ENCODE measurements at regions not wholly inside any gene's neighbourhood (a gene's known extent, or its start where the extent isn't known, plus 50 kb on each side); places are given as distances from the start of the nearest gene placed in this dataset.

DNA sequence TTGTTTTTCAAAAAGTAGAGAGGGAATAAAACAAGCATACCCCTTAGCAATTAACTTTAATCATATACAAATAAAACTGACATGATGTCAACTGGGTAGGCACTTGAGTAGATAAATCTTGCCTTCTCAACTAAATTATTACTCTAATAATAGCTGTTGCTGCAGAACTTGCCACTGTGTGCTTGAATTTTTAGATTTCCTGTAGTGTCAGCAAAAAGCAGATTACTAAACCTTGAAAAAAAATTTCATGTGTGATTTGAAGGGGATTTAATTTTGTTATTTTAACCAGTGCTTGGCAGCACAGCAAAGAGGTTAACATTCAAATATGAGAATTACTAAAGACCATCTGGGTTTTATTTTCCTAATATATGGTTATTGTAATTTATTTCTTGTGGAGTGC lies 438.3 kb upstream of the SPANXN1 start:
- TF ChIP-seq, protein P1, sequence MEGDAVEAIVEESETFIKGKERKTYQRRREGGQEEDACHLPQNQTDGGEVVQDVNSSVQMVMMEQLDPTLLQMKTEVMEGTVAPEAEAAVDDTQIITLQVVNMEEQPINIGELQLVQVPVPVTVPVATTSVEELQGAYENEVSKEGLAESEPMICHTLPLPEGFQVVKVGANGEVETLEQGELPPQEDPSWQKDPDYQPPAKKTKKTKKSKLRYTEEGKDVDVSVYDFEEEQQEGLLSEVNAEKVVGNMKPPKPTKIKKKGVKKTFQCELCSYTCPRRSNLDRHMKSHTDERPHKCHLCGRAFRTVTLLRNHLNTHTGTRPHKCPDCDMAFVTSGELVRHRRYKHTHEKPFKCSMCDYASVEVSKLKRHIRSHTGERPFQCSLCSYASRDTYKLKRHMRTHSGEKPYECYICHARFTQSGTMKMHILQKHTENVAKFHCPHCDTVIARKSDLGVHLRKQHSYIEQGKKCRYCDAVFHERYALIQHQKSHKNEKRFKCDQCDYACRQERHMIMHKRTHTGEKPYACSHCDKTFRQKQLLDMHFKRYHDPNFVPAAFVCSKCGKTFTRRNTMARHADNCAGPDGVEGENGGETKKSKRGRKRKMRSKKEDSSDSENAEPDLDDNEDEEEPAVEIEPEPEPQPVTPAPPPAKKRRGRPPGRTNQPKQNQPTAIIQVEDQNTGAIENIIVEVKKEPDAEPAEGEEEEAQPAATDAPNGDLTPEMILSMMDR (IDR thresholded peaks at IDR 0.05; ENCODE audit: control extremely low read depth, extremely low read depth, low read depth, missing control alignments): no peak
- ChIA-PET POLR2A (no interaction called here), CTCF (no interaction called here)
- DNase-seq (ENCODE audit: extremely low spot score): no peak

DNA sequence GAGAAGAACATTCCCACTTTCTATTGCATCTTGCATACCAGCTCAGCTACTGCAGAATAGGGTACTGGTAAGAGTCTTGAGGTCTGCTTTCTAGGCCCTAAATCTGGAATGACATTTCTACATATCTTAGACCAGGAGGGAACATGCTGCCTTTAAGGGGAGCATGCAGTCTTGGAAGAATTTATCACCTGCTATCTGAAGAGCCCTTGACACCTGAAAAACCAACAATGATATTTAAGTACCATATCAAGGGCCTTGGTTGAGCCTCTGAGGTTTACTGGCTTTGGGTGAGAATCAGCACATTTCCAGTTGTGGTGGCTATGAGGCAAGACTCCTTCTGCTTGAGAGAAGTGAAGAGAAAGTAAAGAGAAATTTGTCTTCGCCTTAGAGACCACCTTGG lies 436.8 kb upstream of the SPANXN1 start:
- POLR2A ChIA-PET: no interaction called here
- no peak for DNase-seq (ENCODE audit: extremely low spot score)
- CTCF ChIA-PET: no interaction called here
- TF ChIP-seq, protein P1 (IDR thresholded peaks at IDR 0.05; ENCODE audit: control extremely low read depth, extremely low read depth, low read depth, missing control alignments): no peak

DNA sequence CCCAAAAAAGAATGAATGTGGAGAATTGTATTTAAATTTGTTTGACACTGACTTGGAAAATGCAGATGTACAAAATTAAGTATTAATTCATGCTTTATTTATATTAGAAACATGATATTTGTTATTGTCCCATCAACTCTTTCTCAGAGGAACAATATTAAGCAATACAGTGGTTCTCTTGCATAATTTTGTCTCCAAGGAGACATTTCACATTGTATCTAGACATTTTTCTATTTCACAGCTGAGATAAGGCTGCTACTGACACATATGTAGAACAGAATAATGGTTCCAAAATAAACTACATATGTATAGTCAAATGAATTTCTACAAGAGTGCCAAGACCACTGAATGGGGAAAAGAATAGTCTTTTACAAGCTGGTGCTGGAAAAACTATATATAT lies 427.9 kb upstream of the SPANXN1 start:
- ChIA-PET POLR2A (no interaction called here), CTCF (no interaction called here)
- TF ChIP-seq, protein P1 (IDR thresholded peaks at IDR 0.05; ENCODE audit: control extremely low read depth, extremely low read depth, low read depth, missing control alignments): no peak
- no peak for DNase-seq (ENCODE audit: extremely low spot score)

DNA sequence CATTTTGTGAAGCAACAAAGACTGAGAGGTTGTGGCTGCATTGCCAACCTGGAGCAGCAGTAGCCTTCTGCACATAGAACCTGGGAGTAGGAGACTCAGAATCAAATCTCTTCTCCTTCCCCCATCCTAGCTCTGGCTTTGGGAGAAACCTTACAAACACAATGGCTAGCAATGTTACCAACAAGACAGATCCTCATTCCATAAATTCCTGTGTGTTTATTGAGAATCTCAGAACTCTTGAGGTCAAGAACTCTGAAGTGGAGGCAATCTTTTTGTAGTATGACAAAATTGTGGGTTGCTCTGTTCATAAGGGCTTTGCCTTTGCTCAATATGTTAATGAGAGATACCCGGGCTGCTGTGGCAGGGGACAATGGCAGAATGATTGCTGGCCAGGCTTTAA lies 406.7 kb upstream of the SPANXN1 start:
- CTCF ChIA-PET: no interaction called here

DNA sequence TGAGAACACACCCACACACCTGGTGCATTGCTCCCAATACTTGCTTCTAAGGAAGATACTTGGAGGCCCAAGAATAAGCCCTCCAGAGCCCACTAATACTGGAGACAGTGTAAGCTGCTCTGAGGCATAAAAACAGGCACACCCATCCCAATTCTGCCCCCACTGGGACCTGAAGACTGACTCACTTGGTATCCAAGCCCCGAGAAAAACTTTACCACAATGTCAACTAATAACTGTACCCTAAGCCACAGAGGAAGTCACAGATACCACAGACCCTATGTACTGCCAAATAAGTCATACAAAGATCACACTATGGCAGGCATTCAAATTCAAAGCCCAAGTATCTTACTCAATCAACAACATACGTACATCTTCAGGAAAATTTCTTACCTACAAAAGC lies 398.2 kb upstream of the SPANXN1 start:
- POLR2A ChIA-PET: no interaction called here
- TF ChIP-seq, protein P1 (IDR thresholded peaks at IDR 0.05; ENCODE audit: control extremely low read depth, extremely low read depth, low read depth, missing control alignments): no peak
- CTCF ChIA-PET: interaction anchor here (1.0 kb wide), 1 partner anchor 11 kb away, joined by 3 read pairs; no protein-coding TSS in a partner anchor
- DNase-seq (ENCODE audit: extremely low spot score): no peak

More for the DNA sequence above, 406.7 kb upstream of the SPANXN1 start:
- no peak for DNase-seq (ENCODE audit: extremely low spot score)
- POLR2A ChIA-PET: no interaction called here
- TF ChIP-seq, protein P1 (IDR thresholded peaks at IDR 0.05; ENCODE audit: control extremely low read depth, extremely low read depth, low read depth, missing control alignments): no peak

DNA sequence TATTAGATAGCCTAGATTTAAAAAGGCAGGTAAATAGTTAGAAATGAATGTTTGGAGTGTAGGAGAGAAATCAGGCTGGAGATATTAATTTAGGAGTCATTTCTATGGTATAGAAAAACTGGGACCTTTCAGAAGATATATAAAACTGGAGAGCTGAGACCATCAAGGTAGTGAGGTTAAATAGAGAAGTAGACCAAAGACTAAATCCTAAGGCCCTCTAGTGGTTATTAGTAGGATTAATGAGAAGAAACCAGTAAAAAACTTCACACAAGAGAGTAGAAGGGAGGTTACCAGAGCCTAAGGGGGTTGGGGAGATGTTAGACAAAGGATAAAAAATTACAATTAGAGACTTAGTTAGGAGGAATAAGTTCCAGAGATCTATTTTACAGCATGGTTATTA lies 351.0 kb upstream of the SPANXN1 start:
- no peak for DNase-seq (ENCODE audit: extremely low spot score)
- ChIA-PET CTCF (interaction anchor here (0.9 kb wide), 1 partner anchor 16 kb away, joined by 3 read pairs; no protein-coding TSS in a partner anchor), POLR2A (no interaction called here)
- TF ChIP-seq, protein P1 (IDR thresholded peaks at IDR 0.05; ENCODE audit: control extremely low read depth, extremely low read depth, low read depth, missing control alignments): no peak

DNA sequence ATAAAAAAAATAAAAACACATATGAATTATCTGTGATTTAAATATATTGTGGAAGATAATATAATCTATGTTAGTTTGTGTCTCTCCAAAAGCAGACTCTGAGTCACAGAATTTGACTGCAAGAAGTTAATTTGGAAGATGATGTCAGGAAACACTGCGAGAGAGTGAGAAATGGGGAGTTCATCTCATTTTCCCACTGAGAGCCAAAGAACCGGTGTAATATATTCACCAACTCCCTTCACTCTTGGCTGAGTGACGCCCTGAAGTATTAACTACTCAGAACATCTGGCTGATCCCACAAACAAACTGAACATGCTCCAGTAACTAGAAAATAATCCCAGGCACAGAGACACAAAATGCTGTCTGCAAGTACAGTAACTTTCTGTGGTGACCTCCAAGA lies 345.8 kb upstream of the SPANXN1 start:
- DNase-seq (ENCODE audit: extremely low spot score): no peak
- ChIA-PET CTCF (no interaction called here), POLR2A (no interaction called here)
- TF ChIP-seq, protein P1 (IDR thresholded peaks at IDR 0.05; ENCODE audit: control extremely low read depth, extremely low read depth, low read depth, missing control alignments): no peak

All from GM10248 (cell line).